NB4 (cell line): ENCODE measurements at regions not wholly inside any gene's neighbourhood (a gene's known extent, or its start where the extent isn't known, plus 50 kb on each side); places are given as distances from the start of the nearest gene placed in this dataset.

Experiments used
- DNase-seq: peaks from one replicate; pipeline ENCODE4 v3.0.0; 2010; ENCODE audit warnings: low read depth
- H3K4me3 ChIP-seq: one replicate; pipeline ENCODE4 v1.5.1; 2011; ENCODE audit warnings: mild to moderate bottlenecking, low read depth, low read length, moderate library complexity
- CTCF ChIP-seq: IDR thresholded peaks from one replicate; pipeline ENCODE4 v1.5.1; 2012; ENCODE audit warnings: low read depth, low read length
- MAX ChIP-seq: IDR thresholded peaks from 2 replicates; pipeline ENCODE4 v1.6.1; 2011; ENCODE audit warnings: low read depth, low read length
- MYC ChIP-seq: IDR thresholded peaks from 2 replicates; pipeline ENCODE4 v1.6.1; 2011; ENCODE audit warnings: low read depth, low read length
- POLR2A ChIP-seq: IDR thresholded peaks from 2 replicates; pipeline ENCODE4 v1.6.1; 2011; ENCODE audit warnings: mild to moderate bottlenecking; ENCODE audit not compliant: insufficient read length; ENCODE audit errors: extremely low read depth

DNA sequence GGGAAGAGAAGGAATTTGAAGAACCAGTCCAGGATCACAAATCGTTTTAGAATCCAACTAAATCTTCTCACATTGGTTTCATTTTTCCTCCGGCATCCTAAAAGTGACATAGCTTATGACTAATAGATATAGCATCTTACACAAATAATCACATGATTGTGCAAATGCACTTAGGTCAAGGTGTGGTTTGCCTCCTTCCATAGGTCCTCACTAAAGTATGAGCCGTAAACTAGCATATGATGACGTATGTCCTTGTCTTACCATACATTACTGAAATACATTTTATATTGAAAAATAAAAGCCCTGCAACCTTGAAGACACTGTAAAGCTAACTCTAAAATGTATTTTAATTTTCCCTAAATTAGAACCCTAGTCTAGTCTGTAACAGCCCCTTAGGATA is 362.7 kb upstream of the ADAMTS16 start:
- DNase-seq, result no peak
- no peak overlapping the region for H3K4me3 ChIP-seq
- TF ChIP-seq CTCF, result no peak
- TF ChIP-seq POLR2A, result no peak
- TF ChIP-seq MYC, result no peak
- no peak for TF ChIP-seq MAX

GRCh38 chr5:4780633-4781032 is 359.5 kb upstream of the ADAMTS16 start:
- no peak overlapping the region for H3K4me3 ChIP-seq
- TF ChIP-seq MAX, result no peak
- TF ChIP-seq MYC, result no peak
- TF ChIP-seq CTCF, result no peak
- TF ChIP-seq POLR2A, result no peak
- DNase-seq, result no peak

DNA sequence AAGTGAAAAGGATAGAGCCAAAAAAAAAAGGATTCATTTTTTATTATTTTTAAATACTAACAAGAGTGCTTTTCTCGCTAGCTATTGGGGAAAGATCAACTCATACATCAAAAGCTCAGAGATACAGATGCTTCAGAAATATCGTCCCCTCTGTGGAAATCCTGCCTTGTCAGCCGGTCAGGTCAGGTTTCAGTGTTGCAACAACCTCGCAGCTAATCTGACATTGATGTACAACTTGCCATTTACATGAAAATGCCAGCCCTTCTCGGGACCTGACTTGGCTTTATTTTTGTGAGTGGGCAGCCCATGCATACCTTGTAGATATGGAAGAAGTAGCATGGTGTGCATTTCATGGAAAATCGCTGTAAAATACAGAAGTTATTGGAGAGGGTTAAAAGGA is 358.8 kb upstream of the ADAMTS16 start:
- DNase-seq, result no peak
- H3K4me3 ChIP-seq, result no peak overlapping the region
- TF ChIP-seq POLR2A (no peak), CTCF (no peak), MAX (no peak), MYC (no peak)

GRCh38 chr5:4785971-4786370 is 354.2 kb upstream of the ADAMTS16 start:
- DNase-seq, result no peak
- H3K4me3 ChIP-seq, result no peak overlapping the region
- no peak for TF ChIP-seq POLR2A
- TF ChIP-seq MYC, result no peak
- no peak for TF ChIP-seq CTCF
- TF ChIP-seq MAX, result no peak

GRCh38 chr5:4797445-4797844 is 342.7 kb upstream of the ADAMTS16 start:
- no peak for DNase-seq
- H3K4me3 ChIP-seq, result no peak overlapping the region
- TF ChIP-seq MAX (no peak), MYC (no peak), POLR2A (no peak), CTCF (no peak)

- H3K4me3 ChIP-seq, result no peak overlapping the region
- DNase-seq, result no peak
- TF ChIP-seq MYC, result no peak
- no peak for TF ChIP-seq MAX
Observed at GRCh38 chr5:4802044-4802443, 338.1 kb upstream of the ADAMTS16 start.
